NCI-H460 (cell line): ENCODE measurements at regions not wholly inside any gene's neighbourhood (a gene's known extent, or its start where the extent isn't known, plus 50 kb on each side); places are given as distances from the start of the nearest gene placed in this dataset.
"Not testable (repeated sequence)": the region's sequence is repeated elsewhere in the genome, so short reads cannot be mapped to it uniquely, and the experiment has no call there.

Experiments used
- DNase-seq: peaks from one replicate; pipeline ENCODE4 v3.0.0-alpha.2; 2016; ENCODE audit warnings: low read depth; ENCODE audit errors: extremely low read depth

DNA sequence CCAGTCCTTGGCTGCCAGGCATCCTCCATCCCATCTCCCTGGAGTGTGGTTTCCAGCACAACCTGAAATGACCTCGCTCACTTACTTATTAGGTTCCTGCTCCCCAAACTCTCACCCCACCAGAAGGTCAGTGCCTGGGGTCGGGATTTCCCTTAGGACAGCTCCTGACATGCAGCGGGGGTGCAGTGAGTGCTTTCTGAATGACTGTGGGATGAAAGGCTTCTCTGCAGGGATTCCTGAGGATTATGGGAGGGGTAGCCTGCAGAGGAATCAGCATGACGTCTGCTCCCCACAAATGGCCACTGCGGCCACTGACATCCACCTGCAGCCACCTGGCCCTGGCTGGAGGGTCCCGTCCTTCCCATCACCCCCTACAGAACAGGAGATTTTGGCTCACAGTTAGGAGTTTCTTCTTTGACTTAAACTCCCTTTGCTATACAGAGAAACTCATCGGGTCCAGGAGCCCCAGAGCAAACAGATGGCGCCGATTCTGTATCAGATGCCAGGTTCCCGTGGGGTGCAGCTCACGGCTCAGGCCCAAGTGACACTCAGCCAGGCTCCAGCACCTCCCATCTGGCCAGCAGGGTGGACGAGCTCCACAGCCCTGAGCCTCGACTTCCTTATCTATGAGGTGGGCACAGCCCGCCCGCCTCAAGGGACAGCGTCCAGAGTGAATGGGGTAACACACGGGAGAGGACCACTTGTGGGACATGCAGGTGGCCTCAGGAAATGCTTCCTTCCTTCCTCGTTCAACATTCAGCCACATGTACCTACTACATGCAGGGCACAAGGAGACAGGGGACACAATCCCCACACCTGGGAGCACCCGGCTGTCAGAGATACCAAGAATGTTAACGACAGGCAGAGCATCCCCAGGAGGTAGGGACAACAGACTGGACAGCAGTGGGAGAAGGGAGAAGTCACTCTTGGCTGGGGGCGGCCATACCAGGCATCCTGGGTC is 69.8 kb downstream of the RMI2 start:
- no peak for DNase-seq

DNA sequence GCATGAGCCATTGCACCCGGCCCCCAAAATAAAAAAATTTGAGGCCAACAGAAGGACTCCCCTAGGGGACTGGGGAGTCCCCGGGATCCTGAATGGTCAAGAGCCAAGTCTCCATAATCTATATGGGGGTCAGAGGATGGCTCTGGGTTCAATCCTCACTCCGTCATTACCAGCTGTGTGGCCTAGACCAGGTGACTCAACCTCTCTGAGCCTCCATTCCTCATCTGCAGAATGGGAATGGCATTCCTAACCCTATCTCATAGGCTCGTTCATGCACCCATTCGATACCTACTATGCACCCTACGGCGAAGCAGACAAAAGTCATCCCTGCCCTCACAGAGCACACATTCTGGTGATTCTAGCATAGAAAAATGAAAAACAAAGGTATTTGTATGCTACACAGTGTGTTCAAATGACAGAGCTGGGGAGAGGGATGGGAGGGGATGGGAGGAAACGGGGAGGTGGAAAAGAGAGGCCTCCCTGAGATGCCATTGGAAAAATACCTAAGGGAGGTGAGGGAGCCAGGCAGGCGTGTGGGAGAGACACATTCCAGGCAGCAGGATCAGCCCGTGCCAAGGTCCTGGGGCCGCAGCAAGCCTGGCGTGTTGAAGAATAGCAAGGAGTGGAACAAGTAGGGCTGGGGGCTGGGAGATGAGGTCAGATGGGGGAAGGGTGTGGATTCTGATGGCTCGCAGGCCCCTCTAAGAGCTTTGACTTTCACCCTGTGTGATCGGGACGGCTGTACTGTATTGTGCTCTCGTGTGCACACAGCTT is 71.2 kb downstream of the RMI2 start:
- no peak for DNase-seq

DNA sequence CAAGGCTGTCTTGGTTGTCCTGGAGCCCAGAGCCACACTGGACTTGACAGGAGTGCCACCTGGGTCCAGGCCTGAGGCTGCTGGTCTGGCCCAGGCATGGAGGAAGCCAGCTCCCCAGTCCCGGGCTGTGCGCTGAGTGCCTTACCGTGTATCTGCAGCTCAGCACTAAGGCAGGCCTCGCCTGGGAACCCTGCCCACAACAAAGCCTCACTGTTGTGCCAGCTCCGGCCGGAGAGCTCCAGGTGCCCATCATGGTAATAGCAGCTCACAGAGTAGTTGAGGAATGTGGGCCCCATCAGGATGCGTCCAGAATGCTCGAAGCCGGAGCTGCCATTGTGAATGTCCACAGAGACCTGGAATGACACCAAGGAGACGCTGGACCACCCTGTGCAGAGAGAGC is 72.2 kb downstream of the RMI2 start:
- DNase-seq, result no peak

DNA sequence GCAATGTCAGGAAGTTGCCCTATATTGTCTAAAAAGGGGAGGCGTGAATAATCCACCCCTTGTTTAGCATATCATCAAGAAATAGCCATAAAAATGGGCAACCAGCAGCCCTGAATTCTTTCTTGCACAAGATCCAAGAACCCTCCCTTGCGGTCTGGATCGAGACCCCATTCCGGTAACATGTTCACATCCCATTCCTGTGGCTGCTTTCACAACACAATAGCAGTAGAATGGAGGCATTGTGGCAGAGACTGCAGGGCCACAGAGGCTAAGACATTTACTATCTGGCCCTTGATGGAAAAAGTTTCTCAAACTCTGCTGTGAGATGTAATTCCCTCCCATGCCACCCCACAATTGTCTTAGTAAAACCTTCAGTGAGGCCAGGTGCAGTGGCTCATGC is 73.2 kb downstream of the RMI2 start:
- DNase-seq, result no peak

DNA sequence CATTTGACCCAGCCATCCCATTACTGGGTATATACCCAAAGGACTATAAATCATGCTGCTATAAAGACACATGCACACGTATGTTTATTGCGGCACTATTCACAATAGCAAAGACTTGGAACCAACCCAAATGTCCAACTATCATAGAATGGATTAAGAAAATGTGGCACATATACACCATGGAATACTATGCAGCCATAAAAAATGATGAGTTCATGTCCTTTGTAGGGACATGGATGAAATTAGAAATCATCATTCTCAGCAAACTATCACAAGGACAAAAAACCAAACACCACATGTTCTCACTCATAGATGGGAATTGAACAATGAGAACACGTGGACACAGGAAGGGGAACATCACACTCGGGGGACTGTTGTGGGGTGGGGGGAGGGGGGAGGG is 74.8 kb downstream of the RMI2 start:
- DNase-seq, result not testable (repeated sequence)

DNA sequence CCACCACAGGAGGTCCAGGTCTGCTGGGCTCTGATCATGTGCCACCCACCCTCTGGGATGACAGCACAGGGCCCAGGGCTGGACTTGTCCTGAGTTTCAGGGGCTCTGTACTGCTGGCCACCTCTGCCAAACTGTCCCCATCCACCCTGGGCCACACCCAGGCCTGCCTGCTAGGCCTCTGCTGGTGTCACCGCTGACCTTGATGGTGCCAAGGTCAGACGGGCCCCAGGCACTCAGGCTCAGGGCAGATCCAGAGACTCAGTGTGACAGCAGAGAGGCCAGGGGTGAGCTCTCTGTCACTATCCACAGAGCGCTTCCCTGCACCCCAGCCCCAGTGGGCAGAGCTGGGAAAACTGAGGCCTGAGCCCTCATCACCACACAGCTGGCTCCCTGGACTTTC is 75.6 kb downstream of the RMI2 start:
- DNase-seq, result no peak

DNA sequence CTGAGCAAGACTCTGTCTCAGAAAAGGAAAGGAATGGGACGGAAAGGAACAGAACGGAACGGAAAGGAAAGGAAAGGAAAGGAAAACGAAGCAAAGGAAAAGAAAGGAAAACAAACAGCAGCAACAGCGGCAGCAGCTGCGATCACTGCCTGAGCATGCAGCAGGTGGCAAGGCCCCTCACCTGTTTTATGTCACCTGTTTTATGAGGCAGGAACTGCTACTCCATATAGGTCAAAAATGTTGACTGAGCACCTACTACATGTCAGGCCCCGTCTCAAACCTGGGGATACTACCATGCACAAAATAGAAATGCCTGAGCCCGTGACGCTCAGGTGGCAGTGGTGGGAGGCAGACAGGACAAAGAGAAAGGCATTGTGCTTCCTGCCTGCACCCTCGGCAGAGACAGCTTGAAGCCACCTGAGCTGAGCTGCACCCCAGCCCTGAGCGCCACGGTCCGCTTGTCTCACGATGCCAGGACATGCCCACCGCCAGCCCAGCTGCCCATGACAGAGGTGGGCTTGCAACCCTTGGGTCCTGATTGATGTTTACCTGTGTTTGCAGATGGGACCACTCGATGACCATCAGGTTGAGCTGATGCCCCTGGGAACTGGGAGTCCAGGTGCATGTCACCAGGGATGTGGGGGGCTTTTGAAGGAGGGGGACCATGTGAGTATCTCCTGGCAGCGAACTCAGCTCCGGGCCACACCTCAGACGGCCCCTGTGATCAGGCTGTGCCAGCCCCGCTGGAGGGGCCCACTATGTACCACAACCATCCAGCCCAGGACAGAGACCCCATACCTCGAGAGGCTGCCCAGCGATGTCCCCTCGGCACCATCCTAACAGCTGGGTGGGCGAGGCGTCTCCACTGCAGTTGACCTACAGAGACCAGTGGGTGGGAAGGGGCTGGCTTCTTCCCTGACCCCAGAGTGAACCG is 77.4 kb downstream of the RMI2 start:
- DNase-seq, result no peak

DNA sequence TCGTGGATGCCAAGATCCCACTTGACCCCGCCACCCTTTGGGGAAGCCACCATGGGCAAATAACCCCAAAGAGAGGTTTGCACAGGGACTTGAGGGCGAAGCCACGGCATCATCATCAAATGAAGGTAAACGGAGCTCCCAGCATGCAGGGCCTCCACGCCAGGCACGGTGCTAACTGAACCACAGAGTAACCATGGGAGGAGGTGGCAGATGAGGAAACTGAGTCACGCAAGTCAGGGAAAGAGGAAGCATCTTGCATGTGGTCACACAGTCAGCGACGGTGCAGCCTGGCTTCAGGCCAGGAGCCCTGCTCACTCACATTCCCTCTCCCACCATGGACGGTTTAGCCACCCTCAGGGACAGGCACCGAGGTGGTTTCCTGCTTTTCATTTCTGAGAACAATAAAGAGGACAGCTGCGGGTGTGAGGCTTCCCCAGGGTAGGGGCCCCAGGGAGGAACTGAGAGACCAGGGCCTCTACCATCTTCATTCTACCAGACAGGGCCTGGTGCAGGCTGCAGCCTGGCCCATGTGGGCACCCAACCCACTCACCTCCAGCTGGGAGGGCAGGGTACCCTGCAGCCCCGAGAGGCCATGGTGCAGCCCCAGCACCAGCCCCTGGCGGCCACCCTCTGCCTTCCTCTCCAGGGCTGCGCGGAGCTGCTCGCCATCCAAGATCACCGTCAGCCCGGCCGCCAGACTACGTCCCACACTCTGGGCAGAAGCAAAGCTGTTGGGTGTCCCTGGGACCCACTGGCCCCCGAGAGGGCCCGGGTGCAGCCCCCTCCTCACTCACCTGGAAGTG is 78.3 kb downstream of the RMI2 start:
- DNase-seq, result no peak

DNA sequence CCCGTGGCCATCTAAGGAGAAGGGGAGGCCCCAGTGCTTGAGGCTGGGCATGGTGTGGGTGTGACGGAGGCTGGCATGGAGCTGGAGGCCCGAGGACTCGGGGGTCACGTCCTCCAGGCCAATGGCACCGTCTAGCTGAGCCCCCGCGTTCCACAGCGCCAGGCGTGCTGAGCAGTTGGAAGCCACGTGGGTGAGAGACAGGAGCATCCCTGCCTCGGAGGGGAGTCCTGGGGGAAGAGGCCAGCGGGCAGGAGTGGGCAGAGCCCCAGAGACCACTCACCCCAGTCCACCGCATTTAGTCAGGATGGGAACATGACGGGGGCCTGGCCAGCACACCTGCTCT is 78.8 kb downstream of the RMI2 start:
- no peak for DNase-seq

DNA sequence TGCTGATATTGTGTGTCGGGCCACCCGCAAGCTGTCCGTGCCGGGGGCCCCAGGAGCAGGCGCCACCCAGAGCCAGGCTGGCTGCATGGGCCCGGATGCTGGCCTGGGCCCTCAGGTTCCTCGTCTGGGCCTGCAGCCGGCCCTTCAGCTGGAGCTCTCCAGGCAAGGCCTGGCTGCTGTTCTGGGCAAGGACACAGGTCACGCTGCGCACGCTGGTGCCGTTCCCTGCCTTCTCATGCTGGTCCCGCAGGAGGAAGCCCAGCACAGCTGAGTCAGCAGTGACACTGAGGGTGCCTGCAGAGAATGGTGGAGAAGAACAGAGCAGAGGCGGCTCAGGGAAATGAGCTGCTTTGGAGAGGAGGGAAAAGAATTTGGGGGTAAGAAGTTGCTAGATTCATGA is 79.9 kb downstream of the RMI2 start:
- no peak for DNase-seq

DNA sequence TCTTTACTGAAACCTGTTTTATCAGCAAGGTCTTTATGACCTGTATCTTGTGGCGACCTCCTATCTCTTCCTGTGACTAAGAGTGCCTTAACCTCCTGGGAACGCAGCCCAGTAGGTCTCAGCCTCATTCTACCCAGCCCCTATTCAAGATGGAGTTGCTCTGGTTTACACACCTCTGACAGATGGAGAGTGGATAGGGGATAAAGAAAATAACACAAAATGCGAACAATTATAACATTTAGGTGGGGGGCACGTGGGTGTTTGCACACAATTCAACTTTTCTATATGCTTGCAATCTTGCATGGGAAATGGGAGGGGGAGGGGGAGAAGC is 83.3 kb downstream of the RMI2 start:
- DNase-seq, result no peak

DNA sequence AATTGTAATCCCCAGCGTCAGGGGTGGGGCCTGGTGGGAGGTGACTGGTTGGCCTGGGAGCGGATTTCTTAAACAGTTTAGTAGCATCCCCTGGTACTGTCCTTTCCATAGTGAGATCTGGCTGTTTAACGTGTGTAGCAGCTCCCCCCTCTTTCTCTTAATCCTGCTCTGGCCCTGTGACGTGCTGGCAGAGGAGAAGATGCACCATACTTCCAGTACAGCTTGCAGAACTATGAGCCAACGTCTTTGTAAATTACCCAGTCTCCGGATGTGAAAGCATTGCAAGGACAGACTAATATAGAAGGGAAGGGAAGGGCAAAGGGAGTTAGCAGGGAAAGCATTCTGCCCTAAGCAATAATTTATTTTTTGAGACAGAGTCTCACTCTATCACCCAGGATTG is 83.9 kb downstream of the RMI2 start:
- no peak for DNase-seq

DNA sequence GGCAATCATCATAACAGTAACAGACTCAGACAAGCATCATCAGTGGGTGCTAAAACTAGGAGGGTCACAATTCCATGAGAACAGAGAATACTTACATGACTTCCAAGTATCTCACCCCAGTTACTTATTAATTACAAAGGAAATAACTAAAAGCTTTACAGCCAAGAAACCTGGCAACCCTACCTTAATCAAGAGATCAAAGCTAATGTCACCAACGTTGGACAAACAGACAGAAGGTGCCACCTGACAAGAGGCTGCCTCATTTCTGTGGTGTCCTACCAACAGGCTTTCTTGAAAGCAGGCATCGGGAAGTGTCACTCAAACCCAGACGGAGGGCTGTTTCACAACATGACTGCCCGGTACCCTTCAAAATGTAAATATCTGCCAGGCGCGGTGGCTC is 84.6 kb downstream of the RMI2 start:
- no peak for DNase-seq

DNA sequence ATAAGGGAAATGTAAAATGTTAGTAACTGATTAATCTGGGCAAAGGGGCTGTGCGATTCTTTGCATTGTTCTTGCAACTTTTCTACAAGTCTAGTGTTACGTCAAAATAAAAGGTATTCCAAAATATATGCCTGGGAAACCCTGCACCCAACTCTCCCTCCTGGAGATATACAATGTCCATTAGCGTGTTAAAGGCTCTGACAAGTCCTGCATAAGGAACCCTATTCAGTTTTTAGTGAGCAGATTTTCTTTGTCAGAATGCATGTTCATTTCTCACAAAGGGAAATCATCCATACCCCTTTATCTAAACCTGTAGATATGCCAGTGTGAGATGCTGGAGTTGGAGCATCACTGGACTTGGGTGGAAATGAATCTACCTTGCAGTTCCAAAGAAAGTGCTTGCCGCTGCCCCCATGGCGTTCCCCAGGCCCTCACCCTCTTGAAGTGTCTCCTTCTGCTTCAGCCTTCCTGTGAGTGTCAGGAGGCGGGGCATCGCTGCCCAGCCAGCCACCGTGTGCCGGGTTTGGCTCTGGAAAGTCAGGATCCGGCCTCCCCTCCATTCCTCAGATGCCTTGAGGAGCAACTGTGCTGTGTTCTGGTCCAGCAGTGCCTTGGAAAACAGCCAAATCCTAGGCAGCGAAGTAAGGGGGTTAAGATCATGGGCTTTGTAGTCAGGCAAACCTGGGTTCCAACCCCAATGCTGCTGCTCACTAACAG is 85.5 kb downstream of the RMI2 start:
- no peak for DNase-seq

DNA sequence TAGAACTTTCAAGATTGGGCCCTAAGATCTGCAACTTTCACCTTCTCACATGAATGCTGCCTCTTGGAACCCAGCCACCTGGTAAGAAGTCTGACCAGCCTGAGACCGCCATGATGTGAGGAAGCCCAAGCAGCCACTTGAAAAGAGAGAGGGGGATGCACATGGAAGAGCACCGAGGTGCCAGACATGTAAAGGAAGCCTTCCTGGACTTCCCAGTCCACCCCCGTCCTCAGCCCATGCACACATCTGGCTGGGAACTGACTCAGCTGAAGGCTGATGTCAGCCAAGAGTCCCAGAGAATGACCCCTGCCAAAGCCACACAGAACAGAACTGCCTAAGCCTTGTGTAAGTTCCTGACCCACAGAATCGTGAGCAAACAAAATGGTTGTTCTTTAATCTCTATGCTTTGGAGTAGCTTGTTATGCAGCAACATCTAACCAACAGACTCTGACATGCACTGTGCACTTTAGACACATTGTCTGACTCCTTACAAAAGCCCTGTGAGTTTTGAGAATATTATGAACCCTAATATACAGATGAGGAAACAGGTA is 86.7 kb downstream of the RMI2 start:
- no peak for DNase-seq

DNA sequence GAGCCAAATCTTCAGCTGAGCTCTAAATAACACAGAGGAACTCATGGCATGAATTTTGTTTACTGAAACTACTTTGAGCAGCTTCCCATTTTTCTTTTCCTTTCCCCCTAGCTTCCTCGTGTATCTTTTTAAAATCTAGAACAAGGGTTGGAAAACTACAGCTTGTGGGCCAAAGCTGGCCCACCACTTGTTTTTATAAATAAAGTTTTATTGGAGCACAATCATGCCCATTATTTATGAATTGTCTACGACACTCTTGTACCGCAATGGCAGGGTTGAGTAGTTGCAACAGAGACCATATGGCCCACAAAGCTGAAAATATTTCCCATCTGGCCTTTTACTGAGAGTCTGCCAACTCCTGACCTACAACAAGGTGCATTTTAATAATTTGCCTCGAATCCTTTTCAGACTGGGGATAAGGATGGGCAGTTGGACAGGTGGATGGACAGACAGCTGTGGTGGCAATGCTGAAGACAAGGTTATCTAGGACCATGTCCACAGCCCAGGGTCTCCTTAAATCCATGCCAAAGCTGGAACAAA is 87.7 kb downstream of the RMI2 start:
- DNase-seq, result no peak

DNA sequence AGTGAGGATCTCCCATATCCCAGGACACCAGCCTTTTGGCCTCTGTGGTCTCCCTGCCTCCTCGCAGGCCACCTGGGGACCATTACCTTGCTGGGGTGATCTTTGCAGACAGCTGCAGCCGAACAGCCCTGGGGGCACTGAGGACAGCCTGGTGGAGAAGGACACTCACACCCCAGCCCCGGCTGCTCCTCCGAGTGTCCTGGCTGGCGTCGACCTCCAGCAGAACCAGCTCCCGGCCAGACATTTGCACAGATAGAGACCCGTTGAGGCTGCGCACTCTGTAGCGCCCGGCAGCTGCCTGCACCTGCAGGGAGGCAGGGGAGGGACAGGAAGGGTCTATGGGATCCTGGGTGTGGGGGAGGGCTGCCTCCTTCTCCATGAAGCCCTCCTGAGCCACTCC is 90.3 kb downstream of the RMI2 start:
- DNase-seq, result no peak

DNA sequence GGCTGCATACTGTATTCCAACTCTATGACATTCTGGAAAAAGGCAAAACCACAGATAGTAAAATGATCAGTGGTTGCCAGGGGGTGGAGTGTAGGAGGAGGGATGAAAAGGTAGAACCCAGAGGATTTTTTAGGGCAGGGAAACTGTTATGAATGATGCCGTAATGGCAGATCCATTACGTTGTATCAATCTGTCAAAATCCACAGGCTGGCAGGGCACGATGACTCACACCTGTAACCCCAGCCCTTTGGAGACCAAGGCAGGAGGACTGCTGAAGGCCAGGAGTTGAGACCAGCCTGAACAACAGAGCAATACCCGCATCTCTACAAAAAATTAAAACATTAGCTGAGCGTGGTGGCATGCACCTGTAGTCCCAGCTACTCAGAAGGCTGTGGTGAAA is 91.8 kb downstream of the RMI2 start:
- DNase-seq, result no peak
